ENCODE measurements at regions not wholly inside any gene's neighbourhood (a gene's known extent, or its start where the extent isn't known, plus 50 kb on each side); places are given as distances from the start of the nearest gene placed in this dataset.

- H3K9me3 ChIP-seq (ENCODE audit: control insufficient read depth in 4 of 4, low read length in 3 of 4) = no peaks in the 10 kb centered on the region
- H3K27me3 ChIP-seq (ENCODE audit: control insufficient read depth in 4 of 4, insufficient read depth in 4 of 4, low read length in 3 of 4) = peaks cover 0 to 3% (median 0%) of the 10 kb centered on the region in 4 donors
- no peaks in the 10 kb centered on the region for H3K36me3 ChIP-seq (ENCODE audit: control insufficient read depth in 4 of 4, insufficient read depth in 3 of 4, low read depth in 1 of 4, low read length in 3 of 4)
- no peak for TF ChIP-seq YY1 (IDR thresholded peaks at IDR 0.05)
- no peak for TF ChIP-seq EGR1 (IDR thresholded peaks at IDR 0.05; ENCODE audit: low read depth in 2 of 2)
- TF ChIP-seq FOXA2 (IDR thresholded peaks at IDR 0.05) = no peak
- no peak for TF ChIP-seq HNF4G (IDR thresholded peaks at IDR 0.05)
- TF ChIP-seq TAF1 (conservative IDR thresholded peaks at IDR 0.05) = no peak
- TF ChIP-seq, protein P1, sequence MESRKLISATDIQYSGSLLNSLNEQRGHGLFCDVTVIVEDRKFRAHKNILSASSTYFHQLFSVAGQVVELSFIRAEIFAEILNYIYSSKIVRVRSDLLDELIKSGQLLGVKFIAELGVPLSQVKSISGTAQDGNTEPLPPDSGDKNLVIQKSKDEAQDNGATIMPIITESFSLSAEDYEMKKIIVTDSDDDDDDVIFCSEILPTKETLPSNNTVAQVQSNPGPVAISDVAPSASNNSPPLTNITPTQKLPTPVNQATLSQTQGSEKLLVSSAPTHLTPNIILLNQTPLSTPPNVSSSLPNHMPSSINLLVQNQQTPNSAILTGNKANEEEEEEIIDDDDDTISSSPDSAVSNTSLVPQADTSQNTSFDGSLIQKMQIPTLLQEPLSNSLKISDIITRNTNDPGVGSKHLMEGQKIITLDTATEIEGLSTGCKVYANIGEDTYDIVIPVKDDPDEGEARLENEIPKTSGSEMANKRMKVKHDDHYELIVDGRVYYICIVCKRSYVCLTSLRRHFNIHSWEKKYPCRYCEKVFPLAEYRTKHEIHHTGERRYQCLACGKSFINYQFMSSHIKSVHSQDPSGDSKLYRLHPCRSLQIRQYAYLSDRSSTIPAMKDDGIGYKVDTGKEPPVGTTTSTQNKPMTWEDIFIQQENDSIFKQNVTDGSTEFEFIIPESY (IDR thresholded peaks at IDR 0.05) = no peak
- TF ChIP-seq RAD21 (IDR thresholded peaks at IDR 0.05) = no peak
- TF ChIP-seq, protein P2, sequence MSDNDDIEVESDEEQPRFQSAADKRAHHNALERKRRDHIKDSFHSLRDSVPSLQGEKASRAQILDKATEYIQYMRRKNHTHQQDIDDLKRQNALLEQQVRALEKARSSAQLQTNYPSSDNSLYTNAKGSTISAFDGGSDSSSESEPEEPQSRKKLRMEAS (IDR thresholded peaks at IDR 0.05) = no peak
- TF ChIP-seq JUND (IDR thresholded peaks at IDR 0.05) = no peak
- no peak for TF ChIP-seq RXRA (IDR thresholded peaks at IDR 0.05)
- no peak for TF ChIP-seq FOXA1 (IDR thresholded peaks at IDR 0.05)
- TF ChIP-seq, protein P3, sequence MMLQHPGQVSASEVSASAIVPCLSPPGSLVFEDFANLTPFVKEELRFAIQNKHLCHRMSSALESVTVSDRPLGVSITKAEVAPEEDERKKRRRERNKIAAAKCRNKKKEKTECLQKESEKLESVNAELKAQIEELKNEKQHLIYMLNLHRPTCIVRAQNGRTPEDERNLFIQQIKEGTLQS (IDR thresholded peaks at IDR 0.05) = no peak
- TF ChIP-seq NR2F2 (IDR thresholded peaks at IDR 0.05) = no peak
- no peak for TF ChIP-seq SP1 (IDR thresholded peaks at IDR 0.05)
- H3K4me3 ChIP-seq (ENCODE audit: low read depth in 1 of 3, low read length in 3 of 3) = no peak overlapping the region
- no peak overlapping the region for H3K27ac ChIP-seq (ENCODE audit: low read depth in 1 of 2, low read length in 2 of 2)
- DNase-seq (ENCODE audit: low spot score) = no peak
- H3K9ac ChIP-seq (ENCODE audit: low read depth in 1 of 2, low read length in 2 of 2) = no peak overlapping the region
- H3K4me1 ChIP-seq (ENCODE audit: control insufficient read depth in 4 of 4, insufficient read depth in 4 of 4, low read length in 3 of 4) = no peaks in the 10 kb centered on the region
- WGBS = 89% methylated on average over 4 of the region's 4 CpGs
Measured at GRCh38 chr10:128345353-128345752, 219.1 kb upstream of the MKI67 start.

GRCh38 chr10:128360783-128361182 is 234.6 kb upstream of the MKI67 start:
- no peak for DNase-seq (ENCODE audit: low spot score)
- 83% methylated on average over 3 of the region's 3 CpGs for WGBS
- no peak for TF ChIP-seq HNF4G (IDR thresholded peaks at IDR 0.05)
- Histone ChIP-seq H3K9ac (ENCODE audit: low read depth in 1 of 2, low read length in 2 of 2) (no peak overlapping the region), H3K9me3 (ENCODE audit: control insufficient read depth in 4 of 4, low read length in 3 of 4) (no peaks in the 10 kb centered on the region), H3K4me1 (ENCODE audit: control insufficient read depth in 4 of 4, insufficient read depth in 4 of 4, low read length in 3 of 4) (no peaks in the 10 kb centered on the region), H3K27ac (ENCODE audit: low read depth in 1 of 2, low read length in 2 of 2) (no peak overlapping the region), H3K27me3 (ENCODE audit: control insufficient read depth in 4 of 4, insufficient read depth in 4 of 4, low read length in 3 of 4) (no peaks in the 10 kb centered on the region), H3K4me3 (ENCODE audit: low read depth in 1 of 3, low read length in 3 of 3) (no peak overlapping the region), H3K36me3 (ENCODE audit: control insufficient read depth in 4 of 4, insufficient read depth in 3 of 4, low read depth in 1 of 4, low read length in 3 of 4) (no peaks in the 10 kb centered on the region)

DNA sequence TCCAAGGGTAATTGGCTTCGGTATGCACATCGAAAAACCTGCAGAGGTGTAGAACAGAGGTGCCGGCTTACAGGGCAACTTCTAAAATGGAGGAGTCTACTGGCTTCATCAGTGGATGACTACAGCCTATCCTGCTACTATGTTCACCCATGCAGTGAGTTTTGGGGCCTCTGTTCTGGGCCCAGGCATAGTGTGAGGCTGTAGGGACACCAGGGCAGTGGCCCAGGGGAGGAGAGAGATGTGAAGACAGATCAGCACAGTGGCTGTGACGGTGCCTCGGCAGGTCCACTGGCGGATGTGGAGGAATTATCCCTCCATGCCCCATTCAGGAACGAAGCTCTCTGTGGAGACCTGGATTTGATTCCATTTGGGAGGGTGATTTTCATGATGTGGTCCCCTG is 235.3 kb upstream of the MKI67 start:
- no peak overlapping the region for H3K9ac ChIP-seq (ENCODE audit: low read depth in 1 of 2, low read length in 2 of 2)
- H3K27ac ChIP-seq (ENCODE audit: low read depth in 1 of 2, low read length in 2 of 2) = no peak overlapping the region
- H3K4me1 ChIP-seq (ENCODE audit: control insufficient read depth in 4 of 4, insufficient read depth in 4 of 4, low read length in 3 of 4) = no peaks in the 10 kb centered on the region
- no peak overlapping the region for H3K4me3 ChIP-seq (ENCODE audit: low read depth in 1 of 3, low read length in 3 of 3)
- H3K9me3 ChIP-seq (ENCODE audit: control insufficient read depth in 4 of 4, low read length in 3 of 4) = no peaks in the 10 kb centered on the region
- 88% methylated on average over 7 of the region's 7 CpGs for WGBS
- DNase-seq (ENCODE audit: low spot score) = no peak
- H3K36me3 ChIP-seq (ENCODE audit: control insufficient read depth in 4 of 4, insufficient read depth in 3 of 4, low read depth in 1 of 4, low read length in 3 of 4) = no peaks in the 10 kb centered on the region
- H3K27me3 ChIP-seq (ENCODE audit: control insufficient read depth in 4 of 4, insufficient read depth in 4 of 4, low read length in 3 of 4) = no peaks in the 10 kb centered on the region
- no peak for TF ChIP-seq YY1 (IDR thresholded peaks at IDR 0.05)
- no peak for TF ChIP-seq RAD21 (IDR thresholded peaks at IDR 0.05)
- TF ChIP-seq FOXA2 (IDR thresholded peaks at IDR 0.05) = no peak
- no peak for TF ChIP-seq GABPA (IDR thresholded peaks at IDR 0.05 in 1 of 2, conservative IDR thresholded peaks at IDR 0.05 in 1 of 2)
- TF ChIP-seq SP1 (IDR thresholded peaks at IDR 0.05) = no peak
- TF ChIP-seq, protein P4, sequence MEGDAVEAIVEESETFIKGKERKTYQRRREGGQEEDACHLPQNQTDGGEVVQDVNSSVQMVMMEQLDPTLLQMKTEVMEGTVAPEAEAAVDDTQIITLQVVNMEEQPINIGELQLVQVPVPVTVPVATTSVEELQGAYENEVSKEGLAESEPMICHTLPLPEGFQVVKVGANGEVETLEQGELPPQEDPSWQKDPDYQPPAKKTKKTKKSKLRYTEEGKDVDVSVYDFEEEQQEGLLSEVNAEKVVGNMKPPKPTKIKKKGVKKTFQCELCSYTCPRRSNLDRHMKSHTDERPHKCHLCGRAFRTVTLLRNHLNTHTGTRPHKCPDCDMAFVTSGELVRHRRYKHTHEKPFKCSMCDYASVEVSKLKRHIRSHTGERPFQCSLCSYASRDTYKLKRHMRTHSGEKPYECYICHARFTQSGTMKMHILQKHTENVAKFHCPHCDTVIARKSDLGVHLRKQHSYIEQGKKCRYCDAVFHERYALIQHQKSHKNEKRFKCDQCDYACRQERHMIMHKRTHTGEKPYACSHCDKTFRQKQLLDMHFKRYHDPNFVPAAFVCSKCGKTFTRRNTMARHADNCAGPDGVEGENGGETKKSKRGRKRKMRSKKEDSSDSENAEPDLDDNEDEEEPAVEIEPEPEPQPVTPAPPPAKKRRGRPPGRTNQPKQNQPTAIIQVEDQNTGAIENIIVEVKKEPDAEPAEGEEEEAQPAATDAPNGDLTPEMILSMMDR (IDR thresholded peaks at IDR 0.05; ENCODE audit: low read depth, low read length, missing input control) = no peak
- TF ChIP-seq TAF1 (conservative IDR thresholded peaks at IDR 0.05) = no peak
- TF ChIP-seq, protein P5, sequence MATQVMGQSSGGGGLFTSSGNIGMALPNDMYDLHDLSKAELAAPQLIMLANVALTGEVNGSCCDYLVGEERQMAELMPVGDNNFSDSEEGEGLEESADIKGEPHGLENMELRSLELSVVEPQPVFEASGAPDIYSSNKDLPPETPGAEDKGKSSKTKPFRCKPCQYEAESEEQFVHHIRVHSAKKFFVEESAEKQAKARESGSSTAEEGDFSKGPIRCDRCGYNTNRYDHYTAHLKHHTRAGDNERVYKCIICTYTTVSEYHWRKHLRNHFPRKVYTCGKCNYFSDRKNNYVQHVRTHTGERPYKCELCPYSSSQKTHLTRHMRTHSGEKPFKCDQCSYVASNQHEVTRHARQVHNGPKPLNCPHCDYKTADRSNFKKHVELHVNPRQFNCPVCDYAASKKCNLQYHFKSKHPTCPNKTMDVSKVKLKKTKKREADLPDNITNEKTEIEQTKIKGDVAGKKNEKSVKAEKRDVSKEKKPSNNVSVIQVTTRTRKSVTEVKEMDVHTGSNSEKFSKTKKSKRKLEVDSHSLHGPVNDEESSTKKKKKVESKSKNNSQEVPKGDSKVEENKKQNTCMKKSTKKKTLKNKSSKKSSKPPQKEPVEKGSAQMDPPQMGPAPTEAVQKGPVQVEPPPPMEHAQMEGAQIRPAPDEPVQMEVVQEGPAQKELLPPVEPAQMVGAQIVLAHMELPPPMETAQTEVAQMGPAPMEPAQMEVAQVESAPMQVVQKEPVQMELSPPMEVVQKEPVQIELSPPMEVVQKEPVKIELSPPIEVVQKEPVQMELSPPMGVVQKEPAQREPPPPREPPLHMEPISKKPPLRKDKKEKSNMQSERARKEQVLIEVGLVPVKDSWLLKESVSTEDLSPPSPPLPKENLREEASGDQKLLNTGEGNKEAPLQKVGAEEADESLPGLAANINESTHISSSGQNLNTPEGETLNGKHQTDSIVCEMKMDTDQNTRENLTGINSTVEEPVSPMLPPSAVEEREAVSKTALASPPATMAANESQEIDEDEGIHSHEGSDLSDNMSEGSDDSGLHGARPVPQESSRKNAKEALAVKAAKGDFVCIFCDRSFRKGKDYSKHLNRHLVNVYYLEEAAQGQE (IDR thresholded peaks at IDR 0.05) = no peak
- TF ChIP-seq, protein P2 (IDR thresholded peaks at IDR 0.05) = no peak
- TF ChIP-seq EGR1 (IDR thresholded peaks at IDR 0.05; ENCODE audit: low read depth in 2 of 2) = no peak
- TF ChIP-seq RXRA (IDR thresholded peaks at IDR 0.05) = no peak
- no peak for TF ChIP-seq FOXA1 (IDR thresholded peaks at IDR 0.05)
- TF ChIP-seq HNF4A (conservative IDR thresholded peaks at IDR 0.05) = no peak
- TF ChIP-seq, protein P1 (IDR thresholded peaks at IDR 0.05) = no peak
- no peak for TF ChIP-seq NR2F2 (IDR thresholded peaks at IDR 0.05)

Measured in liver (tissue), 8 donors.